Neural progenitor cell (in vitro differentiated cells): ENCODE measurements at regions not wholly inside any gene's neighbourhood (a gene's known extent, or its start where the extent isn't known, plus 50 kb on each side); places are given as distances from the start of the nearest gene placed in this dataset.

Experiments used
- DNase-seq: peaks from one replicate; pipeline ENCODE4 v3.0.0-alpha.2; 2016; ENCODE audit warnings: low spot score
- H2AFZ ChIP-seq: fragments of 200-600 bp; sonication (generic); replicated peaks from 2 replicates; pipeline ENCODE4 v1.6.1; 2016; ENCODE audit warnings: antibody characterized with exemption
- H3F3A ChIP-seq: fragments of 200-600 bp; sonication (generic); 2 replicates; pipeline ENCODE4 v1.6.1; 2016; ENCODE audit warnings: antibody characterized with exemption, low read depth
- H3K27ac ChIP-seq: fragments of 200-600 bp; sonication (generic); 2 replicates; pipeline ENCODE4 v1.5.1; 2016; ENCODE audit warnings: mild to moderate bottlenecking
- H3K27me3 ChIP-seq: fragments of 200-600 bp; sonication (generic); 2 replicates; pipeline ENCODE4 v1.6.1; 2016; ENCODE audit warnings: mild to moderate bottlenecking, moderate library complexity
- H3K36me3 ChIP-seq: fragments of 200-600 bp; sonication (generic); 2 replicates; pipeline ENCODE4 v1.5.1; 2016
- H3K4me1 ChIP-seq: fragments of 200-600 bp; sonication (generic); 2 replicates; pipeline ENCODE4 v1.6.1; 2016; ENCODE audit warnings: mixed run types
- H3K4me2 ChIP-seq: fragments of 200-600 bp; sonication (generic); 2 replicates; pipeline ENCODE4 v1.6.1; 2016
- H3K4me3 ChIP-seq: fragments of 200-600 bp; sonication (generic); 2 replicates; pipeline ENCODE4 v1.5.1; 2016
- H3K79me2 ChIP-seq: fragments of 200-600 bp; sonication (generic); 2 replicates; pipeline ENCODE4 v1.6.1; 2016; ENCODE audit warnings: low read depth
- H3K9ac ChIP-seq: fragments of 200-600 bp; sonication (generic); 2 replicates; pipeline ENCODE4 v1.6.1; 2016
- H3K9me3 ChIP-seq: fragments of 200-600 bp; sonication (generic); 2 replicates; pipeline ENCODE4 v1.5.1; 2016; ENCODE audit warnings: low read depth
- H4K20me1 ChIP-seq: fragments of 200-600 bp; sonication (generic); 2 replicates; pipeline ENCODE4 v1.6.1; 2016; ENCODE audit warnings: low read depth
- H3K27ac Mint-ChIP-seq: 3 replicates; pipeline ENCODE4 v1.8.0; 2021; ENCODE audit warnings: mixed read lengths
- H3K27me3 Mint-ChIP-seq: 2 replicates; pipeline ENCODE4 v1.8.0; 2022; ENCODE audit warnings: low read depth, mild to moderate bottlenecking, inconsistent platforms, moderate library complexity, mixed read lengths; ENCODE audit not compliant: insufficient read depth
- H3K36me3 Mint-ChIP-seq: 3 replicates; pipeline ENCODE4 v1.8.0; 2021; ENCODE audit warnings: mixed read lengths
- H3K4me1 Mint-ChIP-seq: 3 replicates; pipeline ENCODE4 v1.8.0; 2021; ENCODE audit warnings: mixed read lengths
- H3K4me3 Mint-ChIP-seq: 3 replicates; pipeline ENCODE4 v1.8.0; 2021; ENCODE audit warnings: mild to moderate bottlenecking, moderate library complexity, mixed read lengths
- H3K9me3 Mint-ChIP-seq: 3 replicates; pipeline ENCODE4 v1.8.0; 2020; ENCODE audit warnings: mixed read lengths
- CTCF ChIP-seq: fragments of 200-600 bp; sonication (generic); IDR thresholded peaks from 2 replicates; pipeline ENCODE4 v1.5.1; 2017; ENCODE audit warnings: antibody characterized with exemption, mild to moderate bottlenecking
- EZH2 ChIP-seq: fragments of 200-600 bp; sonication (generic); IDR thresholded peaks from 2 replicates; pipeline ENCODE4 v1.6.1; 2017; ENCODE audit warnings: antibody characterized with exemption, mild to moderate bottlenecking, moderate library complexity
- EZH2phosphoT487 ChIP-seq: fragments of 200-600 bp; sonication (generic); IDR thresholded peaks from 2 replicates; pipeline ENCODE4 v1.6.1; 2017; ENCODE audit warnings: antibody characterized with exemption

GRCh38 chr12:107530701-107531100, 154.9 kb upstream of the PWP1 start:
- no peaks in the 10 kb centered on the region for H3K9me3 ChIP-seq
- Mint-ChIP-seq H3K9me3 (no peaks in the 10 kb centered on the region), H3K4me3 (no peak overlapping the region), H3K27ac (no peak overlapping the region), H3K4me1 (no peaks in the 10 kb centered on the region), H3K36me3 (no peaks in the 10 kb centered on the region), H3K27me3 (no peaks in the 10 kb centered on the region)
- no peak overlapping the region for H3K4me2 ChIP-seq
- H3F3A ChIP-seq = no peaks in the 10 kb centered on the region
- no peak overlapping the region for H2AFZ ChIP-seq
- H3K36me3 ChIP-seq = no peaks in the 10 kb centered on the region
- TF ChIP-seq CTCF = no peak
- no peaks in the 10 kb centered on the region for H3K27me3 ChIP-seq
- DNase-seq = no peak
- H3K4me3 ChIP-seq = no peak overlapping the region
- H3K4me1 ChIP-seq = no peaks in the 10 kb centered on the region
- H4K20me1 ChIP-seq = no peaks in the 10 kb centered on the region
- H3K79me2 ChIP-seq = no peaks in the 10 kb centered on the region
- no peak overlapping the region for H3K27ac ChIP-seq
- no peak overlapping the region for H3K9ac ChIP-seq

DNA sequence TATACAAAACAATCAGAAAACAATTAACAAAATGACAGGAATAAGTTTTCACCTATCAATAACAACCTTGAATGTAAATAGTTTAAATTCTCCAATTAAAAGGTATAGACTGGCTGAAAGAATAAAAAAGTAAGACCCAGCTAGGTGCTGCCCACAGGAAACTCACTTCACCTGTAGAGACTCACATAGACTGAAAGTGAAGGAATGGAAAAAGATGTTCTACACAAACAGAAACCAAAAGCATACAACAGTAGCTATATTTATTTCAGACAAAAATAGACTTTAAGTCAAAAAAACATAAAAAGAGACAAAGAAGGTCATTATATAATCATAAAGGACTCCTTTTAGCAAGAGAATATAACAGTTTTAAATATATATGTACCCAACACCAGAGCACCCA, 152.4 kb upstream of the PWP1 start:
- Histone ChIP-seq H3K9ac (no peak overlapping the region), H3K9me3 (no peaks in the 10 kb centered on the region), H3K79me2 (no peaks in the 10 kb centered on the region), H3K27me3 (no peaks in the 10 kb centered on the region), H4K20me1 (no peaks in the 10 kb centered on the region), H3K4me1 (no peaks in the 10 kb centered on the region), H3K36me3 (no peaks in the 10 kb centered on the region), H2AFZ (no peak overlapping the region), H3K4me3 (no peak overlapping the region), H3K4me2 (no peak overlapping the region), H3F3A (no peaks in the 10 kb centered on the region), H3K27ac (no peak overlapping the region)
- no peak for TF ChIP-seq EZH2phosphoT487
- TF ChIP-seq CTCF = no peak
- TF ChIP-seq EZH2 = no peak
- Mint-ChIP-seq H3K4me3 (no peak overlapping the region), H3K4me1 (no peaks in the 10 kb centered on the region), H3K27ac (no peak overlapping the region), H3K27me3 (no peaks in the 10 kb centered on the region), H3K9me3 (no peaks in the 10 kb centered on the region), H3K36me3 (no peaks in the 10 kb centered on the region)
- DNase-seq = no peak

DNA sequence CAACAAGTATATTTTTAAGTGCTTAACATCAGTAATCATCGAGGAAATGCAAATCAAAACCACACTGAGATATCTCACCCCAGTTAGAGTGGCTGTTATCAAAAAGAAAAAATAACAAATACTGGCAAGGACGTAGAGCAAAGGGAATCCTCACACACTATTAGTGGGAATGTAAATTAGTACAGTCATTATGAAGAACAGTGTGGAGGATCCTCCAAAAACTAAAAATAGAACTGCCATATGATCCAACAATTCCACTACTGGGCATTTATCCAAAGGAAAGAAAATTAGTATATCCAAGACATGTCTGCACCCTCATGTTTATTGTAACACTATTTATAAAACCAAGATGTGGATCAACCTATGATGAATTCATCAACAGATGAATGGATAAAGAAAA, 149.0 kb upstream of the PWP1 start:
- H3K27me3 Mint-ChIP-seq = no peaks in the 10 kb centered on the region

More for the DNA sequence above, 149.0 kb upstream of the PWP1 start:
- Histone ChIP-seq H3K27ac (no peak overlapping the region), H3K9me3 (no peaks in the 10 kb centered on the region), H3K27me3 (no peaks in the 10 kb centered on the region), H3F3A (no peaks in the 10 kb centered on the region), H3K79me2 (no peaks in the 10 kb centered on the region), H4K20me1 (no peaks in the 10 kb centered on the region), H3K4me2 (no peak overlapping the region), H3K4me1 (no peaks in the 10 kb centered on the region), H3K36me3 (no peaks in the 10 kb centered on the region), H3K9ac (no peak overlapping the region), H2AFZ (no peak overlapping the region), H3K4me3 (no peak overlapping the region)
- H3K4me1 Mint-ChIP-seq = no peaks in the 10 kb centered on the region
- H3K9me3 Mint-ChIP-seq = no peaks in the 10 kb centered on the region
- TF ChIP-seq CTCF (no peak), EZH2phosphoT487 (no peak), EZH2 (no peak)
- H3K36me3 Mint-ChIP-seq = no peaks in the 10 kb centered on the region
- no peak for DNase-seq
- H3K4me3 Mint-ChIP-seq = no peak overlapping the region
- no peak overlapping the region for H3K27ac Mint-ChIP-seq
